Esophagus muscularis mucosa (tissue), 3 donors: ENCODE measurements at regions not wholly inside any gene's neighbourhood (a gene's known extent, or its start where the extent isn't known, plus 50 kb on each side); places are given as distances from the start of the nearest gene placed in this dataset.

Experiments
- CTCF ChIP-seq, 3 experiments: fragments of 200-600 bp in 2 of 3; fragments of 450-650 bp in 1 of 3; sonication (generic) in 2 of 3; IDR thresholded peaks; one replicate each; pipeline ENCODE4 v1.5.1; 2017 to 2019; ENCODE audit warnings: antibody characterized with exemption in 3 of 3, mild to moderate bottlenecking in 2 of 3, moderate library complexity in 1 of 3
- POLR2A ChIP-seq: fragments of 450-650 bp; IDR thresholded peaks from one replicate; pipeline ENCODE4 v1.6.1; 2017; ENCODE audit warnings: antibody characterized with exemption, moderate library complexity, mild to moderate bottlenecking, low read depth
- POLR2AphosphoS5 ChIP-seq, 2 donors: sonication (generic); formaldehyde crosslinking; IDR thresholded peaks; one replicate each; pipeline ENCODE4 v1.6.1; 2017; ENCODE audit warnings: antibody characterized with exemption in 2 of 2

- TF ChIP-seq CTCF (IDR thresholded peaks at IDR 0.05), result no peak
- no peak for TF ChIP-seq POLR2AphosphoS5 (IDR thresholded peaks at IDR 0.05)
- TF ChIP-seq POLR2A, result no peak
These were observed 382.5 kb downstream of the RPS29 start for GRCh38 chr14:49203676-49204075.
